ENCODE measurements at regions not wholly inside any gene's neighbourhood (a gene's known extent, or its start where the extent isn't known, plus 50 kb on each side); places are given as distances from the start of the nearest gene placed in this dataset.

GRCh38 chr13:29931696-29932095, 81.3 kb upstream of the UBL3 start:
- no peak for DNase-seq

GRCh38 chr13:29929062-29929847, 78.8 kb upstream of the UBL3 start:
- no peaks in the 10 kb centered on the region for H3K36me3 ChIP-seq (ENCODE audit: control insufficient read depth in 1 of 2, insufficient read depth in 2 of 2, low read length in 2 of 2)
- DNase-seq: peak; percentile 66 to 74
- no peak overlapping the region for H4K8ac ChIP-seq (ENCODE audit: low read depth, low read length)
- no peak overlapping the region for H3K9ac ChIP-seq (ENCODE audit: low read length)
- no peak overlapping the region for H4K12ac ChIP-seq (ENCODE audit: low read depth, low read length)
- peaks cover 12% of the 10 kb centered on the region for H3K79me1 ChIP-seq (ENCODE audit: low read length)
- no peak overlapping the region for H3K14ac ChIP-seq (ENCODE audit: low read length)
- no peaks in the 10 kb centered on the region for H3K9me3 ChIP-seq (ENCODE audit: insufficient read depth, low read depth, low read length)
- H3K4ac ChIP-seq (ENCODE audit: low read depth, low read length): no peak overlapping the region
- no peaks in the 10 kb centered on the region for H3K27me3 ChIP-seq (ENCODE audit: insufficient read depth, low read length)
- peak overlapping the region; percentile 34 for H4K91ac ChIP-seq (ENCODE audit: low read depth, low read length)
- H2AK5ac ChIP-seq (ENCODE audit: low read length): no peak overlapping the region
- WGBS (ENCODE audit: extremely low coverage, insufficient coverage, insufficient read length): no CpG with 5 or more reads among the region's 10 CpGs
- no peak overlapping the region for H3K23ac ChIP-seq (ENCODE audit: low read length)
- H3K79me2 ChIP-seq (ENCODE audit: control insufficient read depth, insufficient read depth, low read length, poor library complexity): peaks cover 5% of the 10 kb centered on the region
- H3K4me3 ChIP-seq (ENCODE audit: low read depth, low read length): no peak overlapping the region
- no peak overlapping the region for H2AFZ ChIP-seq (ENCODE audit: insufficient read depth, low read length, poor library complexity)
- H3K4me1 ChIP-seq (ENCODE audit: control insufficient read depth in 1 of 2, insufficient read depth in 2 of 2, low read length in 2 of 2): peaks cover 14% of the 10 kb centered on the region in 2 experiments
- peak overlapping the region; percentile 17 for H3K4me2 ChIP-seq (ENCODE audit: low read length)
- no peak overlapping the region for H3K18ac ChIP-seq (ENCODE audit: low read length)
- no peak overlapping the region for H2BK120ac ChIP-seq (ENCODE audit: insufficient read depth, low read length, poor library complexity)
- H2BK5ac ChIP-seq (ENCODE audit: low read depth, low read length, poor library complexity): no peak overlapping the region
- H2BK12ac ChIP-seq (ENCODE audit: low read length): no peak overlapping the region
- H3K27ac ChIP-seq (ENCODE audit: low read depth, low read length): no peak overlapping the region

More at GRCh38 chr13:29931696-29932095, 81.3 kb upstream of the UBL3 start:
- Histone ChIP-seq H3K9me3 (ENCODE audit: insufficient read depth, low read depth, low read length) (no peaks in the 10 kb centered on the region), H3K36me3 (ENCODE audit: control insufficient read depth in 1 of 2, insufficient read depth in 2 of 2, low read length in 2 of 2) (no peaks in the 10 kb centered on the region), H4K91ac (ENCODE audit: low read depth, low read length) (no peak overlapping the region), H3K4me3 (ENCODE audit: low read depth, low read length) (no peak overlapping the region), H3K4me1 (ENCODE audit: control insufficient read depth in 1 of 2, insufficient read depth in 2 of 2, low read length in 2 of 2) (peaks cover 6% of the 10 kb centered on the region in 2 experiments), H2BK120ac (ENCODE audit: insufficient read depth, low read length, poor library complexity) (no peak overlapping the region), H3K18ac (ENCODE audit: low read length) (no peak overlapping the region), H3K4ac (ENCODE audit: low read depth, low read length) (no peak overlapping the region), H2AFZ (ENCODE audit: insufficient read depth, low read length, poor library complexity) (no peak overlapping the region), H4K8ac (ENCODE audit: low read depth, low read length) (no peak overlapping the region), H3K27ac (ENCODE audit: low read depth, low read length) (no peak overlapping the region), H2AK5ac (ENCODE audit: low read length) (no peak overlapping the region), H2BK5ac (ENCODE audit: low read depth, low read length, poor library complexity) (no peak overlapping the region), H3K79me1 (ENCODE audit: low read length) (peaks cover 2% of the 10 kb centered on the region), H4K12ac (ENCODE audit: low read depth, low read length) (no peak overlapping the region), H3K79me2 (ENCODE audit: control insufficient read depth, insufficient read depth, low read length, poor library complexity) (no peaks in the 10 kb centered on the region), H3K23ac (ENCODE audit: low read length) (no peak overlapping the region), H3K14ac (ENCODE audit: low read length) (no peak overlapping the region), H3K27me3 (ENCODE audit: insufficient read depth, low read length) (no peaks in the 10 kb centered on the region), H2BK12ac (ENCODE audit: low read length) (no peak overlapping the region), H3K4me2 (ENCODE audit: low read length) (no peak overlapping the region), H3K9ac (ENCODE audit: low read length) (no peak overlapping the region)

GRCh38 chr13:29926098-29926476, 75.7 kb upstream of the UBL3 start:
- no peak overlapping the region for H4K8ac ChIP-seq (ENCODE audit: low read depth, low read length)
- H3K9ac ChIP-seq (ENCODE audit: low read length): no peak overlapping the region

GRCh38 chr13:29925457-29926097, 75.2 kb upstream of the UBL3 start:
- no peak overlapping the region for H4K8ac ChIP-seq (ENCODE audit: low read depth, low read length)
- no peak overlapping the region for H3K27ac ChIP-seq (ENCODE audit: low read depth, low read length)
- peak overlapping the region; percentile 8 for H2BK12ac ChIP-seq (ENCODE audit: low read length)
- H2BK5ac ChIP-seq (ENCODE audit: low read depth, low read length, poor library complexity): no peak overlapping the region
- no peak overlapping the region for H3K23ac ChIP-seq (ENCODE audit: low read length)
- no peak overlapping the region for H2BK120ac ChIP-seq (ENCODE audit: insufficient read depth, low read length, poor library complexity)
- no peaks in the 10 kb centered on the region for H3K27me3 ChIP-seq (ENCODE audit: insufficient read depth, low read length)
- H3K9me3 ChIP-seq (ENCODE audit: insufficient read depth, low read depth, low read length): no peaks in the 10 kb centered on the region
- H3K79me2 ChIP-seq (ENCODE audit: control insufficient read depth, insufficient read depth, low read length, poor library complexity): peaks cover 5% of the 10 kb centered on the region
- peaks cover 27 to 29% of the 10 kb centered on the region in 2 experiments for H3K4me1 ChIP-seq (ENCODE audit: control insufficient read depth in 1 of 2, insufficient read depth in 2 of 2, low read length in 2 of 2)
- H2AFZ ChIP-seq (ENCODE audit: insufficient read depth, low read length, poor library complexity): no peak overlapping the region
- H3K18ac ChIP-seq (ENCODE audit: low read length): no peak overlapping the region
- peak; percentile 29 to 46 for DNase-seq
- no peak overlapping the region for H3K4me2 ChIP-seq (ENCODE audit: low read length)
- no peak overlapping the region for H3K9ac ChIP-seq (ENCODE audit: low read length)
- H3K4me3 ChIP-seq (ENCODE audit: low read depth, low read length): no peak overlapping the region
- H2AK5ac ChIP-seq (ENCODE audit: low read length): no peak overlapping the region
- WGBS (ENCODE audit: extremely low coverage, insufficient coverage, insufficient read length): no CpG with 5 or more reads among the region's 3 CpGs
- no peaks in the 10 kb centered on the region for H3K36me3 ChIP-seq (ENCODE audit: control insufficient read depth in 1 of 2, insufficient read depth in 2 of 2, low read length in 2 of 2)
- H3K79me1 ChIP-seq (ENCODE audit: low read length): peaks cover 28% of the 10 kb centered on the region
- no peak overlapping the region for H4K91ac ChIP-seq (ENCODE audit: low read depth, low read length)
- no peak overlapping the region for H4K12ac ChIP-seq (ENCODE audit: low read depth, low read length)
- no peak overlapping the region for H3K4ac ChIP-seq (ENCODE audit: low read depth, low read length)
- no peak overlapping the region for H3K14ac ChIP-seq (ENCODE audit: low read length)

More at GRCh38 chr13:29926098-29926476, 75.7 kb upstream of the UBL3 start:
- Histone ChIP-seq H4K91ac (ENCODE audit: low read depth, low read length) (no peak overlapping the region), H2BK5ac (ENCODE audit: low read depth, low read length, poor library complexity) (no peak overlapping the region), H3K23ac (ENCODE audit: low read length) (no peak overlapping the region), H3K4ac (ENCODE audit: low read depth, low read length) (no peak overlapping the region), H3K79me1 (ENCODE audit: low read length) (peaks cover 28% of the 10 kb centered on the region), H2BK12ac (ENCODE audit: low read length) (no peak overlapping the region), H3K14ac (ENCODE audit: low read length) (no peak overlapping the region), H3K27me3 (ENCODE audit: insufficient read depth, low read length) (no peaks in the 10 kb centered on the region), H3K36me3 (ENCODE audit: control insufficient read depth in 1 of 2, insufficient read depth in 2 of 2, low read length in 2 of 2) (no peaks in the 10 kb centered on the region), H2BK120ac (ENCODE audit: insufficient read depth, low read length, poor library complexity) (no peak overlapping the region), H3K4me3 (ENCODE audit: low read depth, low read length) (no peak overlapping the region), H3K79me2 (ENCODE audit: control insufficient read depth, insufficient read depth, low read length, poor library complexity) (peaks cover 5% of the 10 kb centered on the region), H3K9me3 (ENCODE audit: insufficient read depth, low read depth, low read length) (no peaks in the 10 kb centered on the region), H3K4me2 (ENCODE audit: low read length) (no peak overlapping the region), H3K4me1 (ENCODE audit: control insufficient read depth in 1 of 2, insufficient read depth in 2 of 2, low read length in 2 of 2) (peaks cover 27 to 29% of the 10 kb centered on the region in 2 experiments), H3K18ac (ENCODE audit: low read length) (no peak overlapping the region), H4K12ac (ENCODE audit: low read depth, low read length) (no peak overlapping the region), H2AFZ (ENCODE audit: insufficient read depth, low read length, poor library complexity) (no peak overlapping the region), H2AK5ac (ENCODE audit: low read length) (no peak overlapping the region), H3K27ac (ENCODE audit: low read depth, low read length) (no peak overlapping the region)
- 100% methylated on average over 1 of the region's 4 CpGs for WGBS (ENCODE audit: extremely low coverage, insufficient coverage, insufficient read length)
- DNase-seq: no peak
